Brain microvascular endothelial cell (primary cell): ENCODE measurements at regions not wholly inside any gene's neighbourhood (a gene's known extent, or its start where the extent isn't known, plus 50 kb on each side); places are given as distances from the start of the nearest gene placed in this dataset.

Source experiments
- DNase-seq: peaks from one replicate; pipeline ENCODE4 v3.0.0-alpha.2; 2020
- H3K27ac ChIP-seq: fragments of 250-450 bp; sonication (Bioruptor Pico); 2 replicates; pipeline ENCODE4 v1.5.1; 2020; ENCODE audit warnings: mild to moderate bottlenecking, moderate library complexity
- H3K27me3 ChIP-seq: fragments of 250-450 bp; sonication (Bioruptor Pico); replicated peaks from 2 replicates; pipeline ENCODE4 v1.5.1; 2020; ENCODE audit warnings: mild to moderate bottlenecking
- H3K36me3 ChIP-seq: fragments of 250-450 bp; sonication (Bioruptor Pico); replicated peaks from 2 replicates; pipeline ENCODE4 v1.5.1; 2020; ENCODE audit warnings: mild to moderate bottlenecking
- H3K4me3 ChIP-seq: 2 replicates; pipeline ENCODE4 v1.5.1; 2011; ENCODE audit warnings: low read depth, mild to moderate bottlenecking, control low read depth, low read length, moderate library complexity
- CTCF ChIP-seq: IDR thresholded peaks from 2 replicates; pipeline ENCODE4 v1.5.1; 2011; ENCODE audit warnings: low read depth, mild to moderate bottlenecking, moderate library complexity, low read length, control low read depth, inconsistent platforms; ENCODE audit errors: missing control alignments
- in situ Hi-C: cut with HindIII; loops from 2 replicates; pipeline ENCODE4 v1.10.0; 2017; ENCODE audit warnings: low sequenced_read_pairs, low pct_ligation_motif_present

GRCh38 chr3:31249545-31249944 is 283.2 kb upstream of the STT3B start:
- Histone ChIP-seq H3K36me3 (no peaks in the 10 kb centered on the region), H3K27me3 (no peaks in the 10 kb centered on the region), H3K4me3 (no peak overlapping the region), H3K27ac (no peak overlapping the region)
- in situ Hi-C loops = no loop called here
- DNase-seq = no peak
- no peak for TF ChIP-seq CTCF

GRCh38 chr3:31250116-31250777 is 282.5 kb upstream of the STT3B start:
- Histone ChIP-seq H3K27ac (no peak overlapping the region), H3K36me3 (no peaks in the 10 kb centered on the region), H3K27me3 (no peaks in the 10 kb centered on the region), H3K4me3 (no peak overlapping the region)
- in situ Hi-C loops = no loop called here
- no peak for TF ChIP-seq CTCF
- no peak for DNase-seq

GRCh38 chr3:31251083-31251482 is 281.6 kb upstream of the STT3B start:
- no peak for TF ChIP-seq CTCF
- no peak overlapping the region for H3K4me3 ChIP-seq
- no peak overlapping the region for H3K27ac ChIP-seq
- DNase-seq = no peak
- no peaks in the 10 kb centered on the region for H3K27me3 ChIP-seq
- in situ Hi-C loops = no loop called here
- H3K36me3 ChIP-seq = no peaks in the 10 kb centered on the region

- in situ Hi-C loops = no loop called here
- no peak overlapping the region for H3K27ac ChIP-seq
- TF ChIP-seq CTCF = no peak
- no peaks in the 10 kb centered on the region for H3K27me3 ChIP-seq
- H3K4me3 ChIP-seq = no peak overlapping the region
- no peak for DNase-seq
- H3K36me3 ChIP-seq = no peaks in the 10 kb centered on the region
Measured at GRCh38 chr3:31252216-31253185, 280.2 kb upstream of the STT3B start.

GRCh38 chr3:31253782-31254181 is 278.9 kb upstream of the STT3B start:
- no peak for TF ChIP-seq CTCF
- Histone ChIP-seq H3K27ac (no peak overlapping the region), H3K36me3 (no peaks in the 10 kb centered on the region), H3K27me3 (no peaks in the 10 kb centered on the region), H3K4me3 (no peak overlapping the region)
- in situ Hi-C loops = no loop called here
- no peak for DNase-seq
